Motor neuron (in vitro differentiated cells): ENCODE measurements at regions not wholly inside any gene's neighbourhood (a gene's known extent, or its start where the extent isn't known, plus 50 kb on each side); places are given as distances from the start of the nearest gene placed in this dataset.

Experiments
- ATAC-seq, 8 experiments: fragments of 200-7000 bp; cut with Tn5 transposase; replicated peaks in 6 of 8; 2 replicates each; pipeline ENCODE4 v1.8.0; 2021; ENCODE audit warnings: mild to moderate bottlenecking in 8 of 8, moderate library complexity in 8 of 8
- H3K27ac ChIP-seq, 2 donors: fragments of 250-450 bp; sonication (Bioruptor Pico); 2 replicates each; pipeline ENCODE4 v1.9.0; 2021; ENCODE audit warnings: antibody characterized with exemption in 2 of 2, mild to moderate bottlenecking in 2 of 2, moderate library complexity in 1 of 2
- H3K4me1 ChIP-seq, 2 donors: fragments of 250-450 bp; sonication (Bioruptor Pico); replicated peaks in 1 of 2; 2 replicates each; pipeline ENCODE4 v1.6.1; 2021; ENCODE audit warnings: antibody characterized with exemption in 2 of 2, mild to moderate bottlenecking in 2 of 2, moderate library complexity in 1 of 2
- H3K4me3 ChIP-seq, 5 donors: fragments of 250-450 bp; sonication (Bioruptor Pico); 2 replicates each; pipeline ENCODE4 v1.9.0; 2021; ENCODE audit warnings: antibody characterized with exemption in 5 of 5, mild to moderate bottlenecking in 5 of 5, moderate library complexity in 4 of 5
- WGBS, 10 experiments: fragments of 450-650 bp; shearing (Covaris generic); methylation state at CpG; one replicate each; pipeline ENCODE4 v1.0.0; 2022; 5-methylcytosine and 5-hydroxymethylcytosine counted together
- in situ Hi-C, 9 experiments: fragments of 400-800 bp; cut with MboI; loops; one replicate each; pipeline ENCODE4 v1.15.0; 2021; ENCODE audit warnings: low sequenced_read_pairs in 9 of 9, low pct_unique_long_range_greater_than_20kb in 2 of 9; ENCODE audit not compliant: unreplicated experiment in 9 of 9

GRCh38 chr12:116392061-116392460 lies 114.6 kb upstream of the MED13L start:
- H3K4me1 ChIP-seq: peaks cover 0 to 3% of the 10 kb centered on the region in 2 donors
- no peak overlapping the region for H3K27ac ChIP-seq
- ATAC-seq: no peak
- in situ Hi-C loops: no loop called here
- H3K4me3 ChIP-seq: no peak overlapping the region
- 59 to 100% (median 88%) methylated on average over 1 to 4 of the region's 6 CpGs; no CpG with 5 or more reads in 1 of the 10 experiments for WGBS, 10 experiments

- no peak overlapping the region for H3K4me3 ChIP-seq
- peak in 1 of 8 experiments; percentile 61 for ATAC-seq
- no peak overlapping the region for H3K27ac ChIP-seq
- peaks cover 0 to 3% of the 10 kb centered on the region in 2 donors for H3K4me1 ChIP-seq
- in situ Hi-C loops: no loop called here
- 0 to 77% (median 56%) methylated on average over 1 to 10 of the region's 10 CpGs; no CpG with 5 or more reads in 2 of the 10 experiments for WGBS, 10 experiments
Measured at GRCh38 chr12:116393255-116393654, 115.8 kb upstream of the MED13L start.

GRCh38 chr12:116393859-116394650 lies 116.6 kb upstream of the MED13L start:
- WGBS, 10 experiments: 75 to 97% (median 87%) methylated on average over 6 to 12 of the region's 14 CpGs
- Histone ChIP-seq H3K4me1 (peaks cover 0 to 3% of the 10 kb centered on the region in 2 donors), H3K27ac (no peak overlapping the region), H3K4me3 (no peak overlapping the region)
- in situ Hi-C loops: no loop called here
- ATAC-seq: no peak

- H3K4me1 ChIP-seq: no peaks in the 10 kb centered on the region
- H3K27ac ChIP-seq: no peak overlapping the region
- ATAC-seq: no peak
- H3K4me3 ChIP-seq: no peak overlapping the region
- 0 to 92% (median 0%) methylated on average over 1 of the region's 1 CpG for WGBS, 10 experiments
- in situ Hi-C loops: no loop called here
Measured at GRCh38 chr12:116395396-116395795, 117.9 kb upstream of the MED13L start.

GRCh38 chr12:116397148-116397547 lies 119.7 kb upstream of the MED13L start:
- ATAC-seq: peak in 5 of 8 experiments; percentile 16 to 68 (median 49)
- Histone ChIP-seq H3K27ac (no peak overlapping the region), H3K4me3 (no peak overlapping the region), H3K4me1 (no peaks in the 10 kb centered on the region)
- in situ Hi-C loops: no loop called here
- 33 to 100% (median 80%) methylated on average over 1 to 3 of the region's 3 CpGs; no CpG with 5 or more reads in 5 of the 10 experiments for whole genome bisulfite sequencing, 10 experiments

- in situ Hi-C loops: no loop called here
- no peak for ATAC-seq
- no peak overlapping the region for H3K27ac ChIP-seq
- no peaks in the 10 kb centered on the region for H3K4me1 ChIP-seq
- H3K4me3 ChIP-seq: no peak overlapping the region
Measured at GRCh38 chr12:116398193-116398592, 120.7 kb upstream of the MED13L start.

- no peak overlapping the region for H3K4me3 ChIP-seq
- 8 to 100% (median 83%) methylated on average over 1 of the region's 1 CpG; no CpG with 5 or more reads in 1 of the 10 experiments for WGBS, 10 experiments
- in situ Hi-C loops: no loop called here
- ATAC-seq: no peak
- no peaks in the 10 kb centered on the region for H3K4me1 ChIP-seq
- no peak overlapping the region for H3K27ac ChIP-seq
Measured at GRCh38 chr12:116399055-116399454, 121.6 kb upstream of the MED13L start.

GRCh38 chr12:116400636-116401372 lies 123.3 kb upstream of the MED13L start:
- no peak overlapping the region for H3K4me3 ChIP-seq
- no peak for ATAC-seq
- no peaks in the 10 kb centered on the region for H3K4me1 ChIP-seq
- 20 to 100% (median 88%) methylated on average over 1 to 4 of the region's 4 CpGs; no CpG with 5 or more reads in 4 of the 10 experiments for WGBS, 10 experiments
- H3K27ac ChIP-seq: no peak overlapping the region
- in situ Hi-C loops: no loop called here

GRCh38 chr12:116401565-116401964 lies 124.1 kb upstream of the MED13L start:
- no peak overlapping the region for H3K27ac ChIP-seq

GRCh38 chr12:116402163-116402939 lies 124.9 kb upstream of the MED13L start:
- in situ Hi-C loops: no loop called here
- WGBS, 10 experiments: 37 to 100% (median 78%) methylated on average over 1 to 9 of the region's 11 CpGs; no CpG with 5 or more reads in 1 of the 10 experiments
- peak in 2 of 8 experiments; percentile 10 to 22 for ATAC-seq
- no peak overlapping the region for H3K4me3 ChIP-seq
- no peak overlapping the region for H3K27ac ChIP-seq
- H3K4me1 ChIP-seq: no peaks in the 10 kb centered on the region

More at GRCh38 chr12:116401565-116401964, 124.1 kb upstream of the MED13L start:
- WGBS, 10 experiments: 50 to 100% (median 81%) methylated on average over 1 to 3 of the region's 3 CpGs; no CpG with 5 or more reads in 4 of the 10 experiments
- Histone ChIP-seq H3K4me3 (no peak overlapping the region), H3K4me1 (no peaks in the 10 kb centered on the region)
- ATAC-seq: no peak
- in situ Hi-C loops: no loop called here

GRCh38 chr12:116403546-116403945 lies 126.1 kb upstream of the MED13L start:
- in situ Hi-C loops: no loop called here
- peaks cover 4% of the 10 kb centered on the region in 2 donors for H3K4me1 ChIP-seq
- H3K27ac ChIP-seq: no peak overlapping the region
- ATAC-seq: no peak
- H3K4me3 ChIP-seq: no peak overlapping the region
- 96 to 100% methylated on average over 1 to 3 of the region's 3 CpGs; no CpG with 5 or more reads in 8 of the 10 experiments for WGBS, 10 experiments

GRCh38 chr12:116404247-116404646 lies 126.8 kb upstream of the MED13L start:
- ATAC-seq: no peak
- no peak overlapping the region for H3K4me3 ChIP-seq
- in situ Hi-C loops: no loop called here
- no peak overlapping the region for H3K27ac ChIP-seq
- WGBS, 10 experiments: 80 to 100% (median 87%) methylated on average over 1 to 14 of the region's 14 CpGs
- H3K4me1 ChIP-seq: peaks cover 10% of the 10 kb centered on the region in 2 donors
